Spleen (tissue), 7 donors: ENCODE measurements at regions not wholly inside any gene's neighbourhood (a gene's known extent, or its start where the extent isn't known, plus 50 kb on each side); places are given as distances from the start of the nearest gene placed in this dataset.

ENCODE experiments used
- POLR2A ChIP-seq, 3 donors: fragments of 450-650 bp; IDR thresholded peaks; one replicate each; pipeline ENCODE4 v1.5.1; 2017; ENCODE audit warnings: antibody characterized with exemption in 3 of 3, mild to moderate bottlenecking in 1 of 3
- POLR2AphosphoS5 ChIP-seq, 3 donors: sonication (generic); formaldehyde crosslinking; IDR thresholded peaks; one replicate each; pipeline ENCODE4 v1.5.1; 2017; ENCODE audit warnings: antibody characterized with exemption in 3 of 3
- TF ChIP-seq, protein P1 (sequence below), 11 experiments: fragments of 200-600 bp in 7 of 11; fragments of 450-650 bp in 4 of 11; sonication (generic) in 4 of 11; IDR thresholded peaks in 8 of 11; conservative IDR thresholded peaks in 3 of 11; 1 replicate in 7 of 11; 2 replicates in 4 of 11; pipeline versions ENCODE4 v1.4.0 to v1.8.0; 2016 to 2021; ENCODE audit warnings: antibody characterized with exemption in 11 of 11, inconsistent platforms in 4 of 11, mild to moderate bottlenecking in 1 of 11
- donor health status: DM: no; HTN: no; CAD: no; lungs with moderate emphysema.
- donor health status: DM: no; HTN: no; CAD: no.
- donor health status: DM: no; HTN: no; CAD: no.

DNA sequence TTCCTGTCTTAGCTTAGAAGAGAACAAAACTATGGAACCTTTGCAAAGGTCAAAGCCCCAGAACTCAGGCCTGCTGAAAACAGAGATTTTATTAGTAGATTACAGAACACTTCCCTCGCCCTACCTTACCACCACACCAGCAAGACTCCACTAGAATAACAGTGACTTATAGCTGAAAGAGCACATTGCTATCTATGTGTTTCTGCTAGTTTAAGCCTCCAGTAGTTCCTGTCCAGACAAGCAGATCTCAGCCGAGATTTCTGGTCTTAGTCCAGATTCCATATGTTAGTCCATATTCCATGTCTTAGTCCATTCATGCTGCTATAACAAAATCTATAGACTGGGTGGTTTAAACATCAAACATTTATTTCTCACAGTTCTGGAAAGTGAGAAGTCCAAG is 412.3 kb upstream of the ID4 start:
- TF ChIP-seq, protein P1, sequence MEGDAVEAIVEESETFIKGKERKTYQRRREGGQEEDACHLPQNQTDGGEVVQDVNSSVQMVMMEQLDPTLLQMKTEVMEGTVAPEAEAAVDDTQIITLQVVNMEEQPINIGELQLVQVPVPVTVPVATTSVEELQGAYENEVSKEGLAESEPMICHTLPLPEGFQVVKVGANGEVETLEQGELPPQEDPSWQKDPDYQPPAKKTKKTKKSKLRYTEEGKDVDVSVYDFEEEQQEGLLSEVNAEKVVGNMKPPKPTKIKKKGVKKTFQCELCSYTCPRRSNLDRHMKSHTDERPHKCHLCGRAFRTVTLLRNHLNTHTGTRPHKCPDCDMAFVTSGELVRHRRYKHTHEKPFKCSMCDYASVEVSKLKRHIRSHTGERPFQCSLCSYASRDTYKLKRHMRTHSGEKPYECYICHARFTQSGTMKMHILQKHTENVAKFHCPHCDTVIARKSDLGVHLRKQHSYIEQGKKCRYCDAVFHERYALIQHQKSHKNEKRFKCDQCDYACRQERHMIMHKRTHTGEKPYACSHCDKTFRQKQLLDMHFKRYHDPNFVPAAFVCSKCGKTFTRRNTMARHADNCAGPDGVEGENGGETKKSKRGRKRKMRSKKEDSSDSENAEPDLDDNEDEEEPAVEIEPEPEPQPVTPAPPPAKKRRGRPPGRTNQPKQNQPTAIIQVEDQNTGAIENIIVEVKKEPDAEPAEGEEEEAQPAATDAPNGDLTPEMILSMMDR (IDR thresholded peaks at IDR 0.05 in 8 of 11, conservative IDR thresholded peaks at IDR 0.05 in 3 of 11): no peak
- TF ChIP-seq POLR2A (IDR thresholded peaks at IDR 0.05) (no peak), POLR2AphosphoS5 (IDR thresholded peaks at IDR 0.05) (no peak)
